LNCaP clone FGC (cell line): ENCODE measurements at regions not wholly inside any gene's neighbourhood (a gene's known extent, or its start where the extent isn't known, plus 50 kb on each side); places are given as distances from the start of the nearest gene placed in this dataset.

Experiments used
- DNase-seq: peaks from one replicate; pipeline ENCODE4 v3.0.0-alpha.2; 2011; ENCODE audit warnings: low read depth
- H3K4me3 ChIP-seq: 2 replicates; pipeline ENCODE4 v1.5.1; 2011; ENCODE audit warnings: mild to moderate bottlenecking, low read depth, low read length, control low read depth
- CTCF ChIP-seq: IDR thresholded peaks from 2 replicates; pipeline ENCODE4 v1.5.1; 2012; ENCODE audit warnings: mild to moderate bottlenecking; ENCODE audit not compliant: control insufficient read depth, insufficient read depth; ENCODE audit errors: extremely low read depth

DNA sequence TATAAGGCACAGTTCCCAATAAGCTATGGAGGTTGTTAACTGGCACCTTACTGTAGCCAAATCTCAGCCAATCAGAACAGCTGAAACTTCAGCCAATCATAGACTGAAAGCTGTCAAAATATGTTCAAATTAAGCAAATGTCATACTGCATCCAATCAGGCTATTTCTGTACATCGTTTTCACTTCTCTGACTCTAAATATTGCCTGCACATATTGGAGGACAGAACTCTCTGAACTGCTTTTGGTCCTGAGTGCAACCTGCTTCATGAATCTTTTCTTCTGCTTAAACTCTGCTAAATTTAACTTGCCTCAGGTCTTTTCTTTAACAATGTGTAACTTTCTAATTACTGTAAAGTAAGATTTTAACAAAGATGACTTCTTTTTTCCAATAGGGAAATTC is 1198.9 kb upstream of the PCDH7 start:
- TF ChIP-seq CTCF = no peak
- no peak overlapping the region for H3K4me3 ChIP-seq
- DNase-seq = no peak

- TF ChIP-seq CTCF = no peak
- no peak for DNase-seq
- no peak overlapping the region for H3K4me3 ChIP-seq
Observed at GRCh38 chr4:29536745-29537144, 1183.4 kb upstream of the PCDH7 start.

GRCh38 chr4:29538889-29539646 is 1181.1 kb upstream of the PCDH7 start:
- no peak for TF ChIP-seq CTCF
- no peak overlapping the region for H3K4me3 ChIP-seq
- DNase-seq = no peak

- no peak for TF ChIP-seq CTCF
- no peak overlapping the region for H3K4me3 ChIP-seq
- no peak for DNase-seq
Observed at GRCh38 chr4:29540439-29541102, 1179.6 kb upstream of the PCDH7 start.

- DNase-seq = no peak
- no peak for TF ChIP-seq CTCF
- H3K4me3 ChIP-seq = no peak overlapping the region
Observed at GRCh38 chr4:29541757-29542156, 1178.4 kb upstream of the PCDH7 start.

DNA sequence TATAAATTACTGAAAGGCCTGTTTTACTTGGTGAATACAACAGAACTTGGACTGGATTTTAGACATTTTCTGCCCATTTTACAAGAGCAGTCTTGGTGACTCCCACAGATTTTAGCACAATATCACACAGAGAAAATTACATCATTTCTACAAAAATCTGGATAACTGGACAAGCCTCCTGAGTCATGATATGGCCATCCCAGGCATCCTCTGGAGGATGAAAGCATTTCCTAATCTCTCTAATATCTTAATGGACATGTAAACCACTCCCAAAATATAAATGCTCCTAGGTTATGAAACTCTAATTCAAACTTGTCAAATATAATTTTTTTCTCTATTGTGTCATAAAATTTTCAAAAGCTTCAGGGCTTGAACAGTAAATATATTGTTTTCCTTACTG is 1170.8 kb upstream of the PCDH7 start:
- H3K4me3 ChIP-seq = no peak overlapping the region
- no peak for TF ChIP-seq CTCF

More for the DNA sequence above, 1170.8 kb upstream of the PCDH7 start:
- no peak for DNase-seq
